ENCODE measurements at regions not wholly inside any gene's neighbourhood (a gene's known extent, or its start where the extent isn't known, plus 50 kb on each side); places are given as distances from the start of the nearest gene placed in this dataset.

DNA sequence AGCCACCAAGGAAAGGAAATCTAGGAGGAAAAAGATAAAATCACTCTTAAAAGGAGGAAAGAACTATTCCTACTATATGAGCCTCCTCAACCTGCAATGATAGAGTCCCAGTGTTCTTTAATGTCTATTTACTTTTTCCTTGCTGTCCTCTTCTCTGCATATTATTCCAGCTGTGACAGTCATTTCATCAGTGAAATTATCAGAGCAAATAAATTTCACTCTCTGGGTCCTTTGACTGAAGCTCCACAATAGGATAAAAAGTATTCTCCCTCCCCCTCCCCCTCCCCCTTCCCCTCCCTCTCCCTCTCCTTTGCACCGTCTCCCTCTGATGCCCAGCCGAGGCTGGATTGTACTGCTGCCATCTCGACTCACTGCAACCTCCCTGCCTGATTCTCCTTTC lies 107.5 kb upstream of the DPT start:
- TF ChIP-seq, protein P1, sequence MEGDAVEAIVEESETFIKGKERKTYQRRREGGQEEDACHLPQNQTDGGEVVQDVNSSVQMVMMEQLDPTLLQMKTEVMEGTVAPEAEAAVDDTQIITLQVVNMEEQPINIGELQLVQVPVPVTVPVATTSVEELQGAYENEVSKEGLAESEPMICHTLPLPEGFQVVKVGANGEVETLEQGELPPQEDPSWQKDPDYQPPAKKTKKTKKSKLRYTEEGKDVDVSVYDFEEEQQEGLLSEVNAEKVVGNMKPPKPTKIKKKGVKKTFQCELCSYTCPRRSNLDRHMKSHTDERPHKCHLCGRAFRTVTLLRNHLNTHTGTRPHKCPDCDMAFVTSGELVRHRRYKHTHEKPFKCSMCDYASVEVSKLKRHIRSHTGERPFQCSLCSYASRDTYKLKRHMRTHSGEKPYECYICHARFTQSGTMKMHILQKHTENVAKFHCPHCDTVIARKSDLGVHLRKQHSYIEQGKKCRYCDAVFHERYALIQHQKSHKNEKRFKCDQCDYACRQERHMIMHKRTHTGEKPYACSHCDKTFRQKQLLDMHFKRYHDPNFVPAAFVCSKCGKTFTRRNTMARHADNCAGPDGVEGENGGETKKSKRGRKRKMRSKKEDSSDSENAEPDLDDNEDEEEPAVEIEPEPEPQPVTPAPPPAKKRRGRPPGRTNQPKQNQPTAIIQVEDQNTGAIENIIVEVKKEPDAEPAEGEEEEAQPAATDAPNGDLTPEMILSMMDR (IDR thresholded peaks at IDR 0.05; ENCODE audit: borderline replicate concordance, extremely low read depth, low read length, poor library complexity, severe bottlenecking) = no peak
- no peak for TF ChIP-seq EZH2 (IDR thresholded peaks at IDR 0.05; ENCODE audit: borderline replicate concordance, low read depth, low read length, severe bottlenecking)
